HG02981 (cell line): ENCODE measurements at regions not wholly inside any gene's neighbourhood (a gene's known extent, or its start where the extent isn't known, plus 50 kb on each side); places are given as distances from the start of the nearest gene placed in this dataset.
"Not testable (repeated sequence)": the region's sequence is repeated elsewhere in the genome, so short reads cannot be mapped to it uniquely, and the experiment has no call there.

ENCODE experiments used
- ATAC-seq: cut with Tn5 transposase; IDR thresholded peaks from one replicate; pipeline ENCODE4 v1.9.1; 2021; ENCODE audit warnings: mild to moderate bottlenecking, moderate library complexity; ENCODE audit not compliant: unreplicated experiment

DNA sequence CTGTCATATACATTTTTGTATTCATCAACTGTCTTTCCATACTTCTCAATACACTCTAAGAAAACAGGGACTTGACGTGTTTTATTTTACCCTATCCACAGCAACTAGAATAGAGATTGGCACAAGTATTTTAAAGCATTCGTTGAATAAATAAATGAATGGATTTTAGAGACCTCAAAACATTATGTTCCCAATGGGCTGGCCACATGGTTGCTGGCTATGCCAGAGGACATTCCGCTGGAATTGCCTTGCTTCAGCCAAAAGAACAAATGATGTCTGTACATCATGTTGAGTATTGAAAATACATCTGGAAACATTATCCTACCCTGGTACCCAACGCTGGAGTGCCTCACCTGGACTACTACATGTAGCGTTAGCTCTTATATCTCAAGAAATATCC lies 132.8 kb upstream of the RAP1B start:
- ATAC-seq: no peak

DNA sequence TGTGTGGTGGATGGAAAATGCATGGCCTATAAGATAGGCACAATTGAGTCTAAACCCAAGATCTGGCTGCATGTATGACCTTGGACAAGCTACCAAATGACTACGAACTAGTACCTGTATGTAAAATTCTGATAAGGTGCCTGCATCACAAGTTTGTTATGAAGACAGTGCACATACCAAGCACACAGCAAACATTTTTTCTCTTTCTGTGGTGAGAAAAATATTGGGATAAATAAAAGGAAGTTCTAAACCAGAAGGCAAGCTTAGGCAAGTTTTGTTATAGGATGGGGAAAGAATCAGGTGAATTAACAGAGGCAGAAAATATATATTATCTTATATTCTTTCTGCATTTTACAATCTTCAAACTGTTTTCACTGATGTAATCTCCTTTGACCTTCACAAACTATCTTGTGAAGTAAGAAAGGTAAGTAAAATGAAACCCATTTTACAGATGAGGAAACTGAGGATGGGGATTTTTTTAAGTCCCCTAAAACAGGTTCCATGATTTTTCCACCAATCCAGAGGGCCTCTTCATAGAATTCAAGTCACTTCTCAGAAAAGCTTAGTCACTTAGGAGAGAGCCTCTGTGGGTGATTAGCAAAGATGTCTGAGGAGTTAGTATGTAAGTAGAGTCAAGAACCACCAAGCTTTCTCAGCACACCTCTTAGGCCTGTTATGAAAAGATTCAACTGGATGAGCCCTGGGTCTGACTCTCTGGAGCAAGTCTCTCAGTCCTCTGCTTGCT lies 132.0 kb upstream of the RAP1B start:
- no peak for ATAC-seq

DNA sequence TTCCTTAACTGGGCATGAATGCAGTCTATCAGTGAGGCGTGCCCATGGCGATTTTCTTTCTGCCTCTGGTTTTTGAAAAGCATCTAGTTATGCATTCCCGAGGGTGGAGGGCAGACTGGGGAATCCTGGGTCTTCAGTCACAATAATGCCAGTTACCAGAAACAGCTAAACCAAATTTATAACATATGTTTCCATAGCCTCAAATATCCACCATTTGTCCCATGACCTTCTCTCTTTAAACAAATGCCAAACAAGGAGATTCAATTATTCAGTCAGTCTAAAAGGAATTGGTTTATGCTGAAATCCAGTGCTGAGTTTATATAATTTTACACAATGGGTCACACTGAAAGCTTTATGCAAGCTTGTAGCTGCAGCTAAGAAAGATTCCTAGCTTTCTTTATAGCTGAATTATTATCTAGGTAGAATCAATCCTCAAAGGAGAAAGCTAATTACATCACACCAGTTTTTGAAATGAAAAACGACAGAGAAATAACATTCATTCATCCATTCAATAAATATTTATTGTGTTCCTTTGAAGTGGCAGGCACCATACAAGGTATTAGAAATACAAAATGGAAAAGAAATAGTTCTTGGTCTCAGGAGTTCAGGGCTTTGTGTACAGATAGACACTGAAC lies 131.3 kb upstream of the RAP1B start:
- ATAC-seq: no peak

DNA sequence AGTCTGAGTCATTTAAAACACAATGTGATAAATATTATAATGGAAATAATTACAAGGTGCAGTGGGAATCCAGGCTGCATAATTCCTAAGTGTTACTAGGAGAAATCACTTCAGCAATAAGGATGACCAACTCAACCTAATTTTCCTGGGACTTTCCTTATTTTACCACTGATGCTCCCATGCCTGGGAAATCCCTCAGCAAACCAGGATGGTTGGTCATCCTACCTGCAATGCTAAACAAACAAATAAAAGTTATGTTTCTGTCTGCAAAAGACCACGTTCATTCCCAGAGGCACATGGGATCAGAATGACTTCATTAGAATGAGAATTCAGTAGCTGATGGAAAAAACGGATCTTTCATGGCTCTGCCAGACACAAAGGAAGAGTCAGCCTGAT lies 130.8 kb upstream of the RAP1B start:
- ATAC-seq: no peak

DNA sequence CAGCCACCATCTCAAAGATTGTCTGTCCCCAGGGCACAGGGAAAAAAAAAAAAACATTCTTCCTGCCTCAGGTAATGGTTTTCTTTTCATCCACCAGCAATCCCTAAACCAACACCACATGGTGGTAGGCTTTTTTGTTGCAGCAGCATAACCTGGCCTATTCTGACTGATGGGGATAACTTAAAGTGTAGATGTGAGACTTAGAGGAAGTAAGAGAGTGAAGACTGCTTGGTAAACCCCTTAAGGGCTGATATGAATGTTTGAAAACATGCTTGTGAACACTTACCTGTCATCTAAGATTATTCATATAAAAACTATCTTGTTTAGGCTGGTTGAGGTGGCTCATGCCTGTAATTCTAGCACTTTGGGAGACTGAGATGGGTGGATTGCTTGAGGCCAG lies 130.2 kb upstream of the RAP1B start:
- no peak for ATAC-seq

DNA sequence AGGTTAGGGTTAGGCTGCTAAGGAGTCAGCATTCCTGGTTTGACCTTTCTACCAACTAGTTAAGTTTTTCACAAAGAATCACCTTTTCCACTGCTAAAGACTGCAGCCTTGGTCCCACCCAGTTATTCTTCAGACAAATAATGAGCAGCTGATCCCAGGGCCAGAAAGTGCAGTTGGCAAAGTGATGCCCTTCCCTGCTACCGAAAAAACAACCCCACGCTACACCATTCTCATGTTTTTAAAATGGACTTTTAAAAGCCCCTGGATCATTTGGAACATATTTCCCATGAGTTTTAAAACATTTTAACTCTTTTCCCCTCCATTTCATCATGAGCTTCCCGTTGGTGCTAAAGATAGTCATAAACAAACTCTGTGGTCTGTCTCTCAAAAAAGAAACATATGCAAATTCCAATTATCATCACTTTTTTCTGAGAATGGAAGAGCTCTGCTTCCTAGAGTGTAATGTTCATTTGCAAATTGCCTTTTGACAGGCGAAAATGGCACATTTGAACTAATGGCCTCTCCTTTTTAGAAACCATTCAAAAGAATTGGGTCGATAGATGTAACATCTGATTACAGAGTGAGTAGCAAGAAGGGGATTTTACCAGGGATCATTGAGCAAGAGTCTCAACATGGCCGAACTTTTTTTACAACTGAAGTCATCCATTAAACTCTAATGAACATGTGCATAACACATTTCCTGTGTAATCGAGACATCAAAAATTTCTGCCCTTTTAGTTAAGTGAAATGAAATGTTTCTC lies 129.3 kb upstream of the RAP1B start:
- ATAC-seq: peak; percentile 43

DNA sequence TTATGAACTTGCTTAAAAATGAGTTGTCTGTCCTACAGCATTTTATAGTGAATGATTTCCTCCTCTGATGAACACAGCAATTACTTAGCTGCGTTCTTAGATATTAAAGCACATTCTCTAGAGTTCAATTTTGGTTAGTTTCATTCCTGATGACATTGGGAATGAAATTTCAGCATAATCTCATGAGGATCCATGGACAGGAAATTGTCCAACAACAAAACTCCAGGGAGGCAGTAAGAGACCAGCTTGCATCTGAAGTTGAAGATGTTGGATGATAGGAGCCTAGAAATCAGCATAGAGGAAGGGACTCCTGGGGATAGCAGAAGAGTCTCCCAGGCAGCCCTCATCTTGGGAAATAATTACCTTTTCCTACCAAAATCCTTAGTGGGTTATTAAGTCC lies 128.7 kb upstream of the RAP1B start:
- ATAC-seq: no peak

DNA sequence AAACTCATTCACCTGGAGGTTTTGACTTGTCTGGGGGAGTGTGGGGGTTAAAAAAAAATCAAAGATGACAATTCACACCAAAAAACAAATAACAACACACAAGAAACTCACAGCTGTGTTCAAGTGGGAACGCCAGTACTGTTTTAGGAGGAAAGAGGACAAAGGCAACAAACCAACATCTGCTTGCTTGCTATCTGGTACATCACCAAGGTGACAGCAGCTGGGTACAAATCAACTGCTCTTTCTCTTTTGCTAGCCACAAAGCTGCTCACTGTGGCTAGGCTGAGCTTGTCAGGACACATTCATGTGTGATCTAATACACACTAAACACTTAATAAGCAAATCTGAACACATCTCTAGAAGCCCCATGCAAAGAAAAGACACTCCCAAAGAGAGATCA lies 128.0 kb upstream of the RAP1B start:
- peak; percentile 85 for ATAC-seq

DNA sequence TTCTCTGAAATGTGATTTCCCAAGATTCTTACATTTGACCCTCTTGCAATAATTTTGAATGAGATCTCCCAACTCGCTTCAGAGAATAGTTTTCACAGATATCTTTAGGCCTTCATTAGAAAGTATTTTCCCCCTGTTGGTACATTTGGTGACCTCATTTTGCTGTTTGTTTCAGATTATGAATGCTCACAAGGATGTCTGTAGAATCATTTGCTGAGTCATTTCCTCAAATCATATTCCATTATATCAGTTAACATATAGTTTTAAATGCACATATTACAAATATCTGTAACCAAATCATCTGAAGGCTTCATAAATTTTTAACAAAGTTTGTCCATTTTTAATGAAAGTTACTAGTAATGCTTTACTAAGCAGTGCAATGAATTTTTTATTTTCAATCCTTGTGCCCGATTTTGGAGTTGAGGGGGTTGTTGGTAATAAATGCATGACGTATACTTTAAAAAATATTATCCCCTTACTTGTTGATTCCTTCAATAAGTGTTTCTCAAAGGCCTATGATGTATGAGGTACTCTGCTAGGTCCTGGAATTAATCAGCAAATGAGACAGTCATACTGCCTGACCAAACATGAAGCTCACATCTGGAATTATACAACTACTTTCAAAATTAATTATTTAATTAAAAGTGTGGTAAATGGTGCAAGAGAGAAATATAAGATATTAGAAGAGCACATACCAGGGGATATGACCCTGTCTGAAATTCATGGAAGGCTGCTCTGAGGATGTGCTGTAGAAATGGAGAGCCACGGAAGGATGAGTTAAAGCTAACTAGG lies 126.9 kb upstream of the RAP1B start:
- ATAC-seq: no peak

DNA sequence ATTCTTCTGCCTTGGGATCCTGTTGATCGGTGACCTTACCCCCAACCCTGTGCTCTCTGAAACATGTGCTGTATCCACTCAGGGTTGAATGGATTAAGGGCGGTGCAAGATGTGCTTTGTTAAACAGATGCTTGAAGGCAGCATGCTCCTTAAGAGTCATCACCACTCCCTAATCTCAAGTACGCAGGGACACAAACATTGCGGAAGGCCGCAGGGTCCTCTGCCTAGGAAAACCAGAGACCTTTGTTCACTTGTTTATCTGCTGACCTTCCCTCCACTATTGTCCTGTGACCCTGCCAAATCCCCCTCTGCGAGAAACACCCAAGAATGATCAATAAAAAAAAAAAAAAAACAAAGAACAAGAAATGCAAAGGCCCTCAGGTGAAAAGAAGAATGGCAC lies 126.1 kb upstream of the RAP1B start:
- ATAC-seq: not testable (repeated sequence)

DNA sequence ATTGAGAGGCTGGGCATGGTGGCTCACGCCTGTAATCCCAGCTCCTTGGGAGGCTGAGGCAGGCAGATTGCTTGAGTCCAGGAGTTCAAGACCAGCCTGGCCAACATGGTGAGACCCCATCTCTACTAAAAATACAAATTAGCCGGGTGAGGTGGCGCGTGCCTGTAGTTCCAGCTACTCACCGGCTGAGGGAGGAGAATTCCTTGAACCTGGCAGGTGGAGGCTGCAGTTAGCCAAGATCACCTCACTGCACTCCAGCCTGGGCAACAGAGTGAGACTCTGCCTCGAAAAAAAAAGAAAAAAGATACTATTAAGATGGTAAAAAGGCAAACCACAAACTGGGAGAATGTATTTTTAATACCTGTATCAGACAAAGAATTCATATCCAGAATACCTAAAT lies 124.2 kb upstream of the RAP1B start:
- ATAC-seq: not testable (repeated sequence)

DNA sequence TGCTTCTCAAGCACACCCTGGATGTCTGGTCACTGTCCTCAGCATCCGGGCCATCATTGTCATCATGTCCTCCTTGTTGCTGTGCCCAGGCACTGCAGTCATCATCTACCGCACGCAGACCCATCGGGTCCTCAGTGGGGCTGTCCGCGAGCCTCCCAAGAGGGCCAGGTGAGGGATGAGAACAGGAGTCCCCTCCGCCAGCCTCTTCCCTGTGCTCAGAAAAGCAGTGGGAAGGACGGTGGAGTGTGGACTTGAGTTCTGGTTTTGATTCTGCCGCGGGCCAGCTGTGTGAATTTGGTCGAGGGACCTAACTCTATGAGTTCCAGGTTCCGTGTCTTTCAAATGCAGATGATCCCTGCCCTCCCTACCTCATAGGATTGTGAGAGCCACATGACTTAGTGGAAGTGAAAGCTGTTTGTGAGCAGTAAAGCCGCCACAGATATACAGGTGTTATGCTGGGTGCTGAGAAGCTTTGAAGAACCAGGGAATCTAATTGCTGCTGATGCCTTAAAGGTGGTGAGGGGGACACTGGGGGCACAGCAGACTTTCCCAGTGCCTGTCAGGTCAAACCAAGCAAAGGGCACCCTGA lies 122.9 kb upstream of the RAP1B start:
- ATAC-seq: no peak

DNA sequence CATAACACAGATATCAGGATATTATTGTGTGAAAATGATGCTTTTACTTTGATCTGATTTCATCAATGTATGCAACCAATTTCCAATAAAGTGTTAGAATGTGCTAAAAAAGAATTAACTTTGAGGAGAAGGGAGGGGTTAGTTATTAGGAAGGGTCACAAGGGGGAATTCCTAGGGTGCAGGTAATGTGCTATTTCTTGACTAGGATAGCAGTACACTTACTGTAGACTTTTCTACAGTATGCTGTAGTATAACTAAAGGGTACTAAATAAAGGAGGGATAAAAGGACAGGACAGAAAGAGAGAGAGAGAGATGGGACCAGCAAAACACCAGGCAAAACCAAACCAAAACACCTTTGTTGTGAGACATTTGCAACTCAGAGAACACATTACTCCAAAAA lies 121.4 kb upstream of the RAP1B start:
- no peak for ATAC-seq

DNA sequence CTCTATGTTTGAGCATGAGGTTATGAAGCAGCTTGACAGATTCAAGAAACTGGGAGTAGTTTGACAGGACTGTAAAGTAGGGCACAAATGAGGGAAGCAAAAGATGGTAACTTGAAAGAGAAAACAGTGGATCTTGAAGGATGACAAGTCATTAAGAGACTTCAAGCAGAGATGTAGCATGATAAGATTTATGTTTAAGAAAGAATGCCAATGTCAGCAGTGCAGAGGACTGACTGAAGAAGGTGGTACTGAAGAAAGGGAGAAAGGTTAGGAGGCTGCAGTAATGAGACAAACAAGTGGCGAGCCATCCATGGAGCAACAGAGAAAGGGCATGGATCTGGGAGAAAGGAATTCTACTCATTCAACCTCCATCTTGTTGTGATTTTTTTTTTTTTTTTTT lies 120.2 kb upstream of the RAP1B start:
- ATAC-seq: no peak

DNA sequence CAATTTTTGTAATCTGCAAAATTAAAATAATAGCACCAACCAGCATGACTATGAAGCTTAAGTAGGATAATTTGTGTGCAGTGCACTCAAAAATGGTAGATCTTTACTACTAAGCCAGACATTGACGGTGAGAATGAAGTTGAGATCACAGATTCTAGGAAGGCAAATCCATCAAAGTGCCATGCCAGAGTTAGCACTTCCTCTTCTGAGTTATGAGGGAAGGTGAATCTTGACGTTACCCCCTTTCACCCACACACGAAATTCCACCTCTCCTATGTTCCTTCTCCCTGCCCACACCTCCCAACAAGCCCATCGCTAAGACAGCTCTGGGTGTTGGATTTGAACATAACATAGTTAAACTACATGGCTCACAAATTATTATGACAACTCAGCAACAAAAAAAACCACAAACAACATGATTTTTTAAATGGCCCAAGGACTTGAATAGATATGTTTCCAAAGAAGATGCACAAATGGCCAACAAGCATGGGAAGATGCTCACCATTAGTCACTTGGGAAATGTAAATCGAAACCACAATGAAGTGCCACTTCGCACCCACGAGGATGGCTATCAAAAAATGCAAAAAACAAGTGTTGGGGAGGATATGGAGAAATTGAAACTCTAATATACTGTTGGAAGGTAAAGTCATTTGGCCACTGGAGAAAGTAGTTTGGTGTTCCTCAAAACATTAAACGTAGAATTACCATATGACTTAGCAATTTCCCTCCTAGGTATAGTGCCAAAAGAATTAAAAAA lies 119.3 kb upstream of the RAP1B start:
- no peak for ATAC-seq

DNA sequence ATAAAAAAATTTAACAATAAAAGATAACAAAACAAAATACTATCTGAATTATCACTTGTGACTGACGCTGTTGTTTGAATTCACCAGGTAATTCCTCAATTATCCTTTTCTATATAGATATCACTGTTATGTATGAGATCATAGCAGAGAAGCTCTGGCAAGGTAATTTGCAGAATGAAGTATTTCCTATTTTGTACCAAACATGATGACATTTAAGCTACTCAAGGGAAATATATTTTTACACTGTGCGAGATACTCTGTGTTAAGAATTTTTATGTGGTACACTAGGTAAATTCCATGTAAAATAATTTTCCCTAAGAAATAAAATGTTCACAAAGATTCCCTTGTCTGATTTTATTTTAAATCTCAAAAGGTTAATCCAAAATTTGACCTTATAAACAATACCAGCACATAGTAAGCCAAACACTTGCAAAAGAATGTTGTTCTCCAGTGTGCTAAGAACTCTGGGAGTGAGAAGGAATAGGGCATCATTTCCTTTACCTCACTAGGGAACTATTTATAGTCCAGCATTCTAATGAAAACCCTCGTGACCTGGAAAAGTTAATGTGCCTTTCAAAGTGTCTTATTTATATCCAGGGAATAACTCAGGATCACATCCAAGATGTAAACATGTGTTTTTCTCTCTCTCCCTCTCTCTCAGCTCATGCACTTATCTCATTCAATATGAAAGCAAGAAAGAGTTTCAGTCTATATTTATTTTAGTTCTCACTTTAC lies 115.2 kb upstream of the RAP1B start:
- no peak for ATAC-seq

DNA sequence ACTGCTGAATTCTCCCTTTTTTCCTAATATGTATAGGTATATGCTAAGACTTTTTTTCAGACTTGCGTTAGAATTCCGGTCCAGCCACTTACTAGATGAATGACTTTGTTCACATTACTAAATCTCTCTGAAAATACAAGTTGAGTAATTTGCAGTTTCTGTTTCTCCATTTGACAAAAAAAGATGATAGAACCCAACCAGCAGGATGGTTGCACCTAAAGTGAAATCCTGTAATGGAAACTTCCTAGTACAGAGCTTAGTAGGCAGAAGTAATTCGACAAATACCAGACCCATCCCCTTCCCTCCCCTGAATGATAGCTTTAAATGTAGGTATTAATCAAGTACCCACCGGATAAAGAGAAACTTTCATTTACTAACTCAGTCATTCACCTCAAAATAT lies 113.6 kb upstream of the RAP1B start:
- ATAC-seq: no peak

DNA sequence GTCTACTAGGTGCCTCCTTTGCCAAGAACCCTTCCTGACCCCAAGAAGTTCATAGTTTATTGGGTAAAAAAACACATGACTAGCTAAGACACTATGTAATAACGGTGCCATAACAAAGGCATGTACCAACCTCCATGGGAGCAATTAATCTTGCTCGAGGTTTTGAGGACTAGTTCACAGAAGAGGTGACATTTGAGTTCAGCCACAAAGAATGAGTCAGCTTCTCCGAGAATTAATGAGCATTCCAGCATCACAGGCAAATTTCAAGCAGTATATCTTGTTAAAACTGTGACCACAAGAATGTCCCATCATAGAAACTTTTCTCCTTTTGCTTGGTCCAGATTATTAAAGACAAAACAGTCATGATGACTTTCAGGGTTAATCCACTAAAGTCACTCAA lies 113.0 kb upstream of the RAP1B start:
- no peak for ATAC-seq

DNA sequence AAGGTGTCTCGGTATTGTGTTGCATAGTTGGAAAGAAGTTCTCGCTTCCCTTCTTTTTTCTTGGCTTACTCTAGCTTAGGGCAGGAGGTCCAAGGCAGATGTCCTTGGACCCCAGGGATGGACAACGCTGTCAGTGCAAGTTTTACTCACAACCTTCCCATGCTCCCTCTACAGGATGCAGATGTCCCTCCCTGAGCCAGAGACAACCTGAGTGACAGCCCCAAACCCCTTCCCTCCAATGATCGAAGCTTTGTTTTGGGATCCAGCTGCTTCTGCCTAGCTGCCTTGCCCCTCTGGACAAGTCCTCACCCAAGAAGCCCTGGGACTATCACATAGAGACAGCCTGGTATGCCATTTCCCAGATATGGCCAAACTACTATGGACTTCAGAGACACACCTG lies 112.0 kb upstream of the RAP1B start:
- ATAC-seq: no peak

DNA sequence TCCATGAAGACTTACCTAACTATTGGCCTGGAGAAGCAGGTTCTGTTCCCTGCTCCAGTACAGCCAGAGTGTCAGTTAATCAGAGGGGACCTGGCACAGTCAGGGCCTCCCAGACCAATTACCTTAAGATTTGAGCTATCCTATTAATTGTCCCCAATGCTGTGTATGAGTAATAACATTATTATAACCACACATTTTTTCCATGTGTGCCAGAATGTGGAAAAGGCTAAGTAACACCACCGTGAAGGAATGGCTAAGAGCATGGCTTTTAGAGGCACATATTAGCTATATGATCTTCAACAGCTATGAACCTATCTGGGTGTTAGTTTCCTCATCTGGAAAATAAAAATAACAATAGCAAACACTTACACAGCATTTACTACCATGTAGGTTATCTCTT lies 111.1 kb upstream of the RAP1B start:
- no peak for ATAC-seq
